ENCODE measurements at regions not wholly inside any gene's neighbourhood (a gene's known extent, or its start where the extent isn't known, plus 50 kb on each side); places are given as distances from the start of the nearest gene placed in this dataset.

DNA sequence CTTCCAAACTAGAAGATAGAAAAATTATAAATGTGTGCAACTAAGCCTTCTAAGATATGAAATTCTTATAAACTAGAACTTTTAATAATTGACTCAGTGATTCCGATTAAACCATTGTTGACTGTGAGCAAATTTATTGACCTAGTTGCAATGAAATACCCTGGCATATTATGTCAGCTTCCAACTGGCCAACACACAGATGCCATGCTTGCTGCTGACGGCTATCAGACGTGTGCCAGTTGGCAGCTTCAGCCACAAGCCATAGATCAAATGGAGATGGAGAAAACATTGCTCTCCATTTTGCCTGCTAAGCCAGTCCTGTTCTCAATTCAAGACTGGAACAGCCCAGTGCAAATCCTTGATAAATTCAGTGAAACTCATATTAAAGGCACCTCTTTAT, 101.7 kb upstream of the HDGFL1 start:
- TF ChIP-seq POLR2AphosphoS5 (IDR thresholded peaks at IDR 0.05; ENCODE audit: low read depth, low read length) (no peak), EZH2phosphoT487 (IDR thresholded peaks at IDR 0.05; ENCODE audit: borderline replicate concordance, low read depth) (no peak), FOXM1 (IDR thresholded peaks at IDR 0.05; ENCODE audit: low read depth) (no peak), JUND (IDR thresholded peaks at IDR 0.05) (no peak), RFX5 (IDR thresholded peaks at IDR 0.05; ENCODE audit: low read length) (no peak), SMC3 (IDR thresholded peaks at IDR 0.05; ENCODE audit: low read depth, low read length) (no peak), EP300 (IDR thresholded peaks at IDR 0.05; ENCODE audit: borderline replicate concordance in 1 of 2, low read depth in 1 of 2, low read length in 1 of 2) (no peak)
- TF ChIP-seq, protein P1, sequence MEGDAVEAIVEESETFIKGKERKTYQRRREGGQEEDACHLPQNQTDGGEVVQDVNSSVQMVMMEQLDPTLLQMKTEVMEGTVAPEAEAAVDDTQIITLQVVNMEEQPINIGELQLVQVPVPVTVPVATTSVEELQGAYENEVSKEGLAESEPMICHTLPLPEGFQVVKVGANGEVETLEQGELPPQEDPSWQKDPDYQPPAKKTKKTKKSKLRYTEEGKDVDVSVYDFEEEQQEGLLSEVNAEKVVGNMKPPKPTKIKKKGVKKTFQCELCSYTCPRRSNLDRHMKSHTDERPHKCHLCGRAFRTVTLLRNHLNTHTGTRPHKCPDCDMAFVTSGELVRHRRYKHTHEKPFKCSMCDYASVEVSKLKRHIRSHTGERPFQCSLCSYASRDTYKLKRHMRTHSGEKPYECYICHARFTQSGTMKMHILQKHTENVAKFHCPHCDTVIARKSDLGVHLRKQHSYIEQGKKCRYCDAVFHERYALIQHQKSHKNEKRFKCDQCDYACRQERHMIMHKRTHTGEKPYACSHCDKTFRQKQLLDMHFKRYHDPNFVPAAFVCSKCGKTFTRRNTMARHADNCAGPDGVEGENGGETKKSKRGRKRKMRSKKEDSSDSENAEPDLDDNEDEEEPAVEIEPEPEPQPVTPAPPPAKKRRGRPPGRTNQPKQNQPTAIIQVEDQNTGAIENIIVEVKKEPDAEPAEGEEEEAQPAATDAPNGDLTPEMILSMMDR (IDR thresholded peaks at IDR 0.05) = no peak
- TF ChIP-seq, protein P2, sequence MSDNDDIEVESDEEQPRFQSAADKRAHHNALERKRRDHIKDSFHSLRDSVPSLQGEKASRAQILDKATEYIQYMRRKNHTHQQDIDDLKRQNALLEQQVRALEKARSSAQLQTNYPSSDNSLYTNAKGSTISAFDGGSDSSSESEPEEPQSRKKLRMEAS (IDR thresholded peaks at IDR 0.05; ENCODE audit: low read depth) = no peak
